Natural killer cell (primary cell): ENCODE measurements at regions not wholly inside any gene's neighbourhood (a gene's known extent, or its start where the extent isn't known, plus 50 kb on each side); places are given as distances from the start of the nearest gene placed in this dataset.

Experiments used
- ATAC-seq, 3 donors: fragments of 150-1000 bp in 2 of 3; fragments of 200-7000 bp in 1 of 3; cut with Tn5 transposase; 1 replicate in 1 of 3; 2 replicates in 2 of 3; pipeline ENCODE4 v1.10.0; 2021; ENCODE audit warnings: mild to moderate bottlenecking in 2 of 3, moderate library complexity in 2 of 3
- DNase-seq, 2 donors: peaks; one replicate each; pipeline versions ENCODE4 v3.0.0 to v3.0.0-alpha.2; 2013 to 2021; ENCODE audit warnings: mixed read lengths in 1 of 2
- H3K27ac ChIP-seq: one replicate; pipeline ENCODE4 v1.5.1; 2013; ENCODE audit warnings: mild to moderate bottlenecking, low read length
- H3K27me3 ChIP-seq: one replicate; pipeline ENCODE4 v1.6.1; 2013; ENCODE audit warnings: low read length; ENCODE audit not compliant: control insufficient read depth, insufficient read depth
- H3K36me3 ChIP-seq: one replicate; pipeline ENCODE4 v1.6.1; 2013; ENCODE audit warnings: low read length; ENCODE audit not compliant: control insufficient read depth, insufficient read depth
- H3K4me1 ChIP-seq: one replicate; pipeline ENCODE4 v1.6.1; 2013; ENCODE audit warnings: low read length; ENCODE audit not compliant: control insufficient read depth, insufficient read depth
- H3K4me3 ChIP-seq: one replicate; pipeline ENCODE4 v1.5.1; 2013; ENCODE audit warnings: low read length
- H3K9me3 ChIP-seq: one replicate; pipeline ENCODE4 v1.6.1; 2013; ENCODE audit warnings: low read length; ENCODE audit not compliant: control insufficient read depth, insufficient read depth
- H3K27ac Mint-ChIP-seq, 2 donors: one replicate each; pipeline ENCODE4 v1.8.0; 2022; ENCODE audit warnings: mild to moderate bottlenecking in 2 of 2, mixed read lengths in 2 of 2, moderate library complexity in 1 of 2
- H3K27me3 Mint-ChIP-seq, 2 donors: one replicate each; pipeline ENCODE4 v1.8.0; 2022; ENCODE audit warnings: low read depth in 2 of 2, mixed read lengths in 2 of 2
- H3K36me3 Mint-ChIP-seq: one replicate; pipeline ENCODE4 v1.8.0; 2022; ENCODE audit warnings: mixed read lengths
- H3K4me1 Mint-ChIP-seq, 2 donors: one replicate each; pipeline ENCODE4 v1.8.0; 2022; ENCODE audit warnings: mixed read lengths in 2 of 2
- H3K4me3 Mint-ChIP-seq: one replicate; pipeline ENCODE4 v1.8.0; 2022; ENCODE audit warnings: mild to moderate bottlenecking, moderate library complexity, mixed read lengths
- H3K9me3 Mint-ChIP-seq, 2 donors: one replicate each; pipeline ENCODE4 v1.8.0; 2022; ENCODE audit warnings: mixed read lengths in 2 of 2
- WGBS: methylation state at CpG from one replicate; pipeline ENCODE4 v1.1.7; 2013; ENCODE audit warnings: missing lambda C conversion rate; ENCODE audit not compliant: insufficient coverage; 5-methylcytosine and 5-hydroxymethylcytosine counted together
- intact Hi-C: fragments of 100-400 bp; cut with micrococcal nuclease; formaldehyde crosslinking; loops from one replicate; pipeline ENCODE4 v1.14.2; 2022
- TF ChIP-seq, protein P1 (sequence below): fragments of 200-600 bp; IDR thresholded peaks from one replicate; pipeline ENCODE4 v1.8.0; 2022; ENCODE audit warnings: antibody characterized with exemption

GRCh38 chr6:92044312-92044711, 1375.0 kb downstream of the EPHA7 start:
- ATAC-seq (no peak), DNase-seq (no peak)
- H3K27ac ChIP-seq, result no peak overlapping the region
- H3K27me3 ChIP-seq, result no peaks in the 10 kb centered on the region
- H3K36me3 ChIP-seq, result no peaks in the 10 kb centered on the region
- no peaks in the 10 kb centered on the region for H3K9me3 ChIP-seq
- intact Hi-C loops, result no loop called here
- H3K27me3 Mint-ChIP-seq, result no peaks in the 10 kb centered on the region
- H3K4me1 Mint-ChIP-seq, result no peaks in the 10 kb centered on the region
- no peaks in the 10 kb centered on the region for H3K4me1 ChIP-seq
- no peak overlapping the region for H3K4me3 ChIP-seq
- no peak overlapping the region for H3K27ac Mint-ChIP-seq
- H3K4me3 Mint-ChIP-seq, result no peak overlapping the region
- no peaks in the 10 kb centered on the region for H3K36me3 Mint-ChIP-seq
- peaks cover 4 to 13% of the 10 kb centered on the region in 2 donors for H3K9me3 Mint-ChIP-seq
- TF ChIP-seq, protein P1, sequence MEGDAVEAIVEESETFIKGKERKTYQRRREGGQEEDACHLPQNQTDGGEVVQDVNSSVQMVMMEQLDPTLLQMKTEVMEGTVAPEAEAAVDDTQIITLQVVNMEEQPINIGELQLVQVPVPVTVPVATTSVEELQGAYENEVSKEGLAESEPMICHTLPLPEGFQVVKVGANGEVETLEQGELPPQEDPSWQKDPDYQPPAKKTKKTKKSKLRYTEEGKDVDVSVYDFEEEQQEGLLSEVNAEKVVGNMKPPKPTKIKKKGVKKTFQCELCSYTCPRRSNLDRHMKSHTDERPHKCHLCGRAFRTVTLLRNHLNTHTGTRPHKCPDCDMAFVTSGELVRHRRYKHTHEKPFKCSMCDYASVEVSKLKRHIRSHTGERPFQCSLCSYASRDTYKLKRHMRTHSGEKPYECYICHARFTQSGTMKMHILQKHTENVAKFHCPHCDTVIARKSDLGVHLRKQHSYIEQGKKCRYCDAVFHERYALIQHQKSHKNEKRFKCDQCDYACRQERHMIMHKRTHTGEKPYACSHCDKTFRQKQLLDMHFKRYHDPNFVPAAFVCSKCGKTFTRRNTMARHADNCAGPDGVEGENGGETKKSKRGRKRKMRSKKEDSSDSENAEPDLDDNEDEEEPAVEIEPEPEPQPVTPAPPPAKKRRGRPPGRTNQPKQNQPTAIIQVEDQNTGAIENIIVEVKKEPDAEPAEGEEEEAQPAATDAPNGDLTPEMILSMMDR, result no peak

DNA sequence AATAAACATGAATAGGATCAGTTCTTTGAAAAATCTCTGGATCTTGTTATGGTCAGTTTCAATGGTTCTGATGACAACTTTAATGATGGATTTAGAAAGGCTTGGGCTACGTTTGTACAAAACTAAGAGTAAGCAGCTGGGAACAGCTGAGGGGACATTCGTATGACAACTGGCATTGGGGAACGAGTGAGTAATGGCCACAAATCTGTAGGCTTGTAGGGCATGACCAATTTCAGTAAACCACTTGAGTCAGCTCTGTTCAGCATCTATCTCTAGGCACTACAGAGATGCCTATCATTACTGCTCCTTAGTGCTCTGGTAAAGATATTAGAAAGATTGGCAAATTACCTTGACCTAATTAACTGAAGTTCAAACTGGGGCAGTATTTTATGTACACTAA, 1375.6 kb downstream of the EPHA7 start:
- Histone ChIP-seq H3K36me3 (no peaks in the 10 kb centered on the region), H3K27ac (no peak overlapping the region), H3K9me3 (no peaks in the 10 kb centered on the region), H3K27me3 (no peaks in the 10 kb centered on the region), H3K4me3 (no peak overlapping the region), H3K4me1 (no peaks in the 10 kb centered on the region)
- TF ChIP-seq, protein P1, result no peak
- no peaks in the 10 kb centered on the region for H3K27me3 Mint-ChIP-seq
- intact Hi-C loops, result no loop called here
- no peak for DNase-seq
- peaks cover 4 to 11% of the 10 kb centered on the region in 2 donors for H3K9me3 Mint-ChIP-seq
- no peak for ATAC-seq
- H3K36me3 Mint-ChIP-seq, result no peaks in the 10 kb centered on the region
- 81% methylated on average over 3 of the region's 3 CpGs for WGBS
- no peaks in the 10 kb centered on the region for H3K4me1 Mint-ChIP-seq
- no peak overlapping the region for H3K4me3 Mint-ChIP-seq
- no peak overlapping the region for H3K27ac Mint-ChIP-seq

DNA sequence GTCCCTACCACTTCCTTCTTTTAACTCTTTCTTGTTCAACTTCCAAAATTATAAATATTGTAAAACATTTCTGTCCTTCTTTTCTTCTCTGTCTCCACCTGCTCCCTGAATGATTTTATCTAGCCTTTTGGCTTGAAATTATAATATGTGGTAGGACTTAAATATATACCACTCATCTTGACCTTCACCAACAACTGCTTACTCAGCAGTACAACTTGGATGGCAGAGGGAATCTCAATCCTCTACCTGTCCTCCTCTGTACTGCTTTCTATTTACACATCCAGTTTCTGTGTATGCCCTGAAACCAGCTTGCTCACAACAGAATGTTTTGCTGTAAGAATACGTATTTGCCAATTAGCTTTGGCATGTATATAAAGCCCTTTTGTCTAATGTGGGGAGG, 1392.5 kb downstream of the EPHA7 start:
- intact Hi-C loops, result no loop called here
- Mint-ChIP-seq H3K4me1 (no peaks in the 10 kb centered on the region), H3K27me3 (no peaks in the 10 kb centered on the region), H3K36me3 (no peaks in the 10 kb centered on the region), H3K4me3 (no peak overlapping the region), H3K9me3 (peaks cover 6 to 11% of the 10 kb centered on the region in 2 donors), H3K27ac (no peak overlapping the region)
- Histone ChIP-seq H3K4me3 (no peak overlapping the region), H3K4me1 (no peaks in the 10 kb centered on the region), H3K9me3 (no peaks in the 10 kb centered on the region), H3K27ac (no peak overlapping the region), H3K27me3 (no peaks in the 10 kb centered on the region), H3K36me3 (no peaks in the 10 kb centered on the region)
- DNase-seq, result no peak
- ATAC-seq, result no peak
- TF ChIP-seq, protein P1, result no peak
- WGBS, result 86% methylated on average over 1 of the region's 1 CpG

GRCh38 chr6:92024881-92025280, 1394.5 kb downstream of the EPHA7 start:
- ATAC-seq (no peak), DNase-seq (no peak)
- H3K4me1 ChIP-seq, result no peaks in the 10 kb centered on the region
- no peaks in the 10 kb centered on the region for H3K27me3 ChIP-seq
- H3K27me3 Mint-ChIP-seq, result no peaks in the 10 kb centered on the region
- no peaks in the 10 kb centered on the region for H3K36me3 ChIP-seq
- TF ChIP-seq, protein P1, result no peak
- H3K9me3 Mint-ChIP-seq, result peaks cover 9 to 12% of the 10 kb centered on the region in 2 donors
- H3K27ac ChIP-seq, result no peak overlapping the region
- no peak overlapping the region for H3K4me3 Mint-ChIP-seq
- H3K27ac Mint-ChIP-seq, result no peak overlapping the region
- 69% methylated on average over 2 of the region's 2 CpGs for WGBS
- H3K36me3 Mint-ChIP-seq, result no peaks in the 10 kb centered on the region
- H3K4me1 Mint-ChIP-seq, result no peaks in the 10 kb centered on the region
- no peaks in the 10 kb centered on the region for H3K9me3 ChIP-seq
- no peak overlapping the region for H3K4me3 ChIP-seq
- intact Hi-C loops, result no loop called here
